Stimulated activated effector memory CD8-positive, alpha-beta T cell treated with anti-CD3 and anti-CD28 coated beads, Interleukin-12 subunit alpha, Interleukin-12 subunit beta, amount 100 ng/mL, for 72 hours (primary cell): ENCODE measurements at regions not wholly inside any gene's neighbourhood (a gene's known extent, or its start where the extent isn't known, plus 50 kb on each side); places are given as distances from the start of the nearest gene placed in this dataset.

Experiments
- ATAC-seq: fragments of 150-1000 bp; cut with Tn5 transposase; 2 replicates; pipeline ENCODE4 v1.10.0; 2021
- DNase-seq, 2 donors: peaks; one replicate each; pipeline ENCODE4 v3.0.0; 2021 to 2022; ENCODE audit warnings: low spot score in 2 of 2
- H3K27ac Mint-ChIP-seq: one replicate; pipeline ENCODE4 v1.8.0; 2022; ENCODE audit warnings: mild to moderate bottlenecking, mixed read lengths
- H3K36me3 Mint-ChIP-seq: one replicate; pipeline ENCODE4 v1.8.0; 2022; ENCODE audit warnings: mild to moderate bottlenecking, mixed read lengths
- H3K4me1 Mint-ChIP-seq: one replicate; pipeline ENCODE4 v1.8.0; 2022; ENCODE audit warnings: mixed read lengths
- H3K4me3 Mint-ChIP-seq: one replicate; pipeline ENCODE4 v1.8.0; 2022; ENCODE audit warnings: mild to moderate bottlenecking, mixed read lengths
- H3K9me3 Mint-ChIP-seq: one replicate; pipeline ENCODE4 v1.8.0; 2022; ENCODE audit warnings: mixed read lengths

DNA sequence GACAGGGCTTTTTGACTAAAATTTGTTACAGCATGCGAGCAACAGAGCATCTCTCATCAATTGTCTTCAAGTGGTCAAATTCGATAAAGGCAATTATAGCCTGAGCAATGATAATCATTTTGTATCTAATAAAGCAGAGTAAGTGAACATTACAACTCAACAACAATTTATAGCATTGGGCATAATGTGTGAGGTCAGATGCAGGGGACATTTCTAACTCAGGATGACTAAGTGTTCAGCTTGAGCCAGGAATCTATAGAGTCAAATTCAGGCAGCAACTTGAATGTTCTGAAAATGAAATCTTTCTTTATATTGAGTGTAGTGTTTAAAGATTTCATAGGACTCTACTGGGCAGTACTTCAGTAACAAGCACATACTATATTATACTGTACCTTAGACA is 1226.0 kb downstream of the ZPLD1 start:
- peaks cover 3% of the 10 kb centered on the region for H3K9me3 Mint-ChIP-seq
- no peak overlapping the region for H3K27ac Mint-ChIP-seq
- ATAC-seq (no peak), DNase-seq (no peak)
- no peaks in the 10 kb centered on the region for H3K4me1 Mint-ChIP-seq
- no peak overlapping the region for H3K4me3 Mint-ChIP-seq
- no peaks in the 10 kb centered on the region for H3K36me3 Mint-ChIP-seq

DNA sequence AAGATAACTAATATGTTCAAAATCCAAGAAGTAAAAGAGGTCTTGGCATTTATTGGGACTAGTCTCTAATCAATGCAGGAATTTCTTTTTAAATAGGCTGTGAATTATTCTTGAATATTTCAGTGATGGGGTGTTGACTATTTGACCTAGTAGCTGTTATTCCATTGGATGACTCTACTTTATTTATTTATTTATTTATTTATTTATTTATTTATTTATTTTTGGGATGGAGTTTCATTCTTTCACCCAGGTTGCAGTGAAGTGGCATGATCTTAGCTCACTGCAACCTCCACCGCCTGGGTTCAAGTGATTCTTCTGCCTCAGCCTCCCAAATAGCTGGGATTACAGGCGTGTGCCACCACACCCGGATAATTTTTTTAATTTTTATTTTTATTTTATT is 1227.8 kb downstream of the ZPLD1 start:
- no peak for DNase-seq
- Mint-ChIP-seq H3K36me3 (no peaks in the 10 kb centered on the region), H3K9me3 (peaks cover 3% of the 10 kb centered on the region), H3K4me3 (no peak overlapping the region), H3K27ac (no peak overlapping the region), H3K4me1 (no peaks in the 10 kb centered on the region)
- ATAC-seq: no peak

DNA sequence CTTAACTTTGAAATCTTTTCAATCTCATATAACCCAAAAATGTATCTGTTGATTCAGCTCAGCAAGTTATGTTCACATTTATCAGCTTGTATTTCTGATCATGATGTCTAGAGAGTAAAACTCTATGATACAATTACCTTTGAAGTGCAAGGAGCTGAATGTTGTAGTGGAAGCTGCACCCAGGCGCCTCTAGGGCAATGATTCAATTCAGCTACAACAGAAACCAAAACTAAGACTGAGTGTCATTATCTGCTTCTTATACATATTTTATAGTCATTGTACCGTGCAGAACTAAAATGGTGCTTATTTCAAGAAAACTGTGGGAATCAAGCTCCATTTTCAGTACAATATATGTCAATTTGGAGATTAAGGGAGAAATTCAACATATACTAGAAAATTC is 1237.5 kb downstream of the ZPLD1 start:
- DNase-seq (no peak), ATAC-seq (no peak)
- Mint-ChIP-seq H3K9me3 (peaks cover 2% of the 10 kb centered on the region), H3K27ac (no peak overlapping the region), H3K4me3 (no peak overlapping the region), H3K36me3 (no peaks in the 10 kb centered on the region), H3K4me1 (no peaks in the 10 kb centered on the region)

DNA sequence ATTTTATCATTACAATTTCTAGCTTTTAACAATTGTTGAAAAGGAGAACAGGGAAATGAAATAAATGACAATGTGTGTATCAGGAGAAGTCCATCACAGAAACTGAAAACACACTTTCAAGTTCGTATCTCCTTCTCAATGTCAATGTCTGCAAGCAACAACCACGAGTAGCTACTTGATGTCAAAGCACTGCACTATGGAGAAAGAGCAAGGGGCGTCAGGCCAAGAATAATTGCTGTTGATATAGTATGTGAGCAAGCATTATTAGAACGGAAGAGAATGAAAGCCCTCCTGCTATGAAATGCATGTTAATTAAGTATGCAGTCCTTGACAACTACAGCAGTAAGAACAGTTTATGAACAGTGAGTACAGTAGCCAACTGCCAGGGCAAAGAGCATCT is 1250.1 kb downstream of the ZPLD1 start:
- no peak for DNase-seq
- Mint-ChIP-seq H3K9me3 (peaks cover 5% of the 10 kb centered on the region), H3K36me3 (no peaks in the 10 kb centered on the region), H3K27ac (no peak overlapping the region), H3K4me3 (no peak overlapping the region), H3K4me1 (no peaks in the 10 kb centered on the region)
- ATAC-seq: no peak

DNA sequence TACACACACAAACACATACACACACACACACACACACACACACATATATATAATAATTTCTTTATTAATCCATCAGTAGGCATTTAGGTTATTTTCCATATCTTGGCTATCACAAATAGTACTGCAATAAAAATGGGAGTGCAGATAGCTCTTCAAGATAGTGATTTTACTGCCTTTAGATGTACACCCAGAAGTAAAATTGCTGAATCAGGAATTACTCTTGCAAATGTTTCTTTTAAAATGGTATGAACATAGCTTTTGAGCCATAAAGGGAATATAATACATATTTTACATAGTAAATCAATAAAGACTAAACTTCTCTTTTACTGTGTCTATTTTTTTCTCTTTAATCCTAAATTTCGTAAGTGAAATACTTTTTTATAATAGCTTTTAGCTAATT is 1251.1 kb downstream of the ZPLD1 start:
- Mint-ChIP-seq H3K4me1 (no peaks in the 10 kb centered on the region), H3K4me3 (no peak overlapping the region), H3K27ac (no peak overlapping the region), H3K36me3 (no peaks in the 10 kb centered on the region), H3K9me3 (peaks cover 5% of the 10 kb centered on the region)
- no peak for DNase-seq
- no peak for ATAC-seq

DNA sequence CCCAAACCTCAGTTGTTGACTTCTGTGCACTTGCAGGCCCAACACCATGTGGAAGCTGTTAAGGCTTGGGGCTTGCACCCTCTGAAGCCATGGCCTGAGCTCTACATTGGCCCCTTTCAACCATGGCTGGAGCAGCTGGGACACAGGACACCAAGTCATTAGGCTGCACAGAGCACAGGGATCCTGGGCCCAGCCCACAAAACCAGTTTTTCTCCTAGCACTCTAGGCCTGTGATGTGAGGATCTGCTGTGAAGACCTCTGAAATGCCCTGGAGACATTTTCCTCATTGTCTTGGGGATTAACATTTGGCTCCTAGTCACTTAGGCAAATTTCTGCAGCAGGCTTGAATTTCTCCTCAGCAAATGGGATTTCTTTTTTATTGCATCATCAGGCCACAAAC is 1255.7 kb downstream of the ZPLD1 start:
- peaks cover 14% of the 10 kb centered on the region for H3K9me3 Mint-ChIP-seq
- H3K4me3 Mint-ChIP-seq: no peak overlapping the region
- no peaks in the 10 kb centered on the region for H3K36me3 Mint-ChIP-seq
- H3K27ac Mint-ChIP-seq: no peak overlapping the region
- ATAC-seq (no peak), DNase-seq (no peak)
- no peaks in the 10 kb centered on the region for H3K4me1 Mint-ChIP-seq

DNA sequence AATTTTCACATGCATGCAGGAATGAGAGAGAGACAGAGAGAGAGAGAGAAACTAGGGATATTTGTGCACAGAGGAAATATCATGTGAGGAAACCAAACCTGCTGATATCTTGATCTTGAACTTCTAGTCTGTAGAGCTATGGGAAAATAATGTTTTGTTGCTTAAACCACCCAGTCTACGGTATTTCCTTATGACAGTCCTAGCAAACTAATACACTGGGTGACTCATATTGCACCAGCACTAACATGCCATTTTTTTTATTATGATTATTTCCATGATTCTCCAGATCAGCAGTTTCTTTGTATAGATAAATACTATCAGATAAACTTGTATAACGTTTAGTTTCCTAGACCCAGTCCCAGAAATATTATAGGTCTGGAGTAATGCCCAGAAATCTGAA is 1259.0 kb downstream of the ZPLD1 start:
- Mint-ChIP-seq H3K9me3 (peaks cover 21% of the 10 kb centered on the region), H3K4me3 (no peak overlapping the region)

DNA sequence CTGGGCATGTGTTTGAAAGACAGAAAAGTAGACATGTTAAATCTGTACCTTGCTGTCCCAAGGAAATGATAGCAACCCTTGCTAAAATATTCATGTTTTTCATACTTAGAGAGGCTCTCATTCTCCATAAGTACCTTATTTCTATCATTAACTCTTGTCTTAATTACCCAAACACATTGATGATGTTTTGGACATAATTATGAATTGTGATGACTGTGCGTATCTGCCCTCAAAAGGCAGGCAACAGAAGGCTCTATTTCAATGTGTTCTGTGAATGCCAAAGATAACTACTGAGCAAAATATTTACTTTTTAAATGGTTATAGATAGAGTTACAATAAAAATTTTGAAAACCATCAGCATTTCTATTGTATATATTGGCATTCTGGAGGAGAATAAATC is 1263.8 kb downstream of the ZPLD1 start:
- DNase-seq: no peak
- Mint-ChIP-seq H3K9me3 (peaks cover 11% of the 10 kb centered on the region), H3K27ac (no peak overlapping the region), H3K4me1 (no peaks in the 10 kb centered on the region), H3K36me3 (no peaks in the 10 kb centered on the region), H3K4me3 (no peak overlapping the region)
- ATAC-seq: no peak

More for the DNA sequence above, 1259.0 kb downstream of the ZPLD1 start:
- ATAC-seq (no peak), DNase-seq (no peak)
- Mint-ChIP-seq H3K4me1 (no peaks in the 10 kb centered on the region), H3K36me3 (no peaks in the 10 kb centered on the region), H3K27ac (no peak overlapping the region)

DNA sequence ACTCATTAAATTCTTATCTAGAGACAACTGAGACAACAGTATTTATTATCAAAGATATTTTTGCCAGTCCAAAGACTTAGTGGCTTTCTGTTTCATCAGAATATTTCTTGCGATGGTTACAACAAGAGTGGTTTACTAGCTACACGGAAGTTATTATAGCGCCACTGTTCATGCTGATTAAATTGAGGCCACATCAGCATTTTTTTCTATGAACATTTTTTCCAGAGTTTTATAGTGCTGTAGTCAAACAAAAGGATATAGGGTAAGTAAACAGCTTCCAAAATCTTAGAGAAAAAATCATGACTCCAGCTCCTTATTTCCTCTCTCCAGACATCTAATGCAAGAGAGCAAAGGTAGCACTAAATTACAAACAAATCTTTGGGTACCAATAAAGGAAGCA is 1264.4 kb downstream of the ZPLD1 start:
- DNase-seq (no peak), ATAC-seq (no peak)
- no peak overlapping the region for H3K27ac Mint-ChIP-seq
- peaks cover 11% of the 10 kb centered on the region for H3K9me3 Mint-ChIP-seq
- H3K4me3 Mint-ChIP-seq: no peak overlapping the region
- no peaks in the 10 kb centered on the region for H3K4me1 Mint-ChIP-seq
- H3K36me3 Mint-ChIP-seq: no peaks in the 10 kb centered on the region

DNA sequence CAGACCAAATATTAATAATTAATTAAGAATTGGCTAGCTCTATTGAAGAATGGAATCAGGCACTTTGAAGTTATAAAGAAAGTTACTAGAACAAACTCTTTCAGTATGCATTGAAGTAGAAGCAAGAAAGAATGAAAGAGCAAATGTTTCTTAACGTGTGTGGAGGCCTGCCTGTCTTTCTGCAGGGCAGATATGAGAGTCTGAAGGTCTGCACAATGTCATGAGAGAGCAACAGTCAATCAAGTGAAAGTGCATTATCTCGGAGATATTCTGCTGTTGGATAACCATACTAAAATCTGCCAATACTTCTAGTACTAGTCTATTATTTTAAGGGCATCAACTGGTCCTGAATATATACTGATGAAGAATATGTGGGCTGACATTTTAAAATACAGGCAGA is 1270.8 kb downstream of the ZPLD1 start:
- DNase-seq: no peak
- Mint-ChIP-seq H3K27ac (no peak overlapping the region), H3K9me3 (peaks cover 4% of the 10 kb centered on the region), H3K4me1 (no peaks in the 10 kb centered on the region), H3K36me3 (no peaks in the 10 kb centered on the region), H3K4me3 (no peak overlapping the region)
- ATAC-seq: no peak

DNA sequence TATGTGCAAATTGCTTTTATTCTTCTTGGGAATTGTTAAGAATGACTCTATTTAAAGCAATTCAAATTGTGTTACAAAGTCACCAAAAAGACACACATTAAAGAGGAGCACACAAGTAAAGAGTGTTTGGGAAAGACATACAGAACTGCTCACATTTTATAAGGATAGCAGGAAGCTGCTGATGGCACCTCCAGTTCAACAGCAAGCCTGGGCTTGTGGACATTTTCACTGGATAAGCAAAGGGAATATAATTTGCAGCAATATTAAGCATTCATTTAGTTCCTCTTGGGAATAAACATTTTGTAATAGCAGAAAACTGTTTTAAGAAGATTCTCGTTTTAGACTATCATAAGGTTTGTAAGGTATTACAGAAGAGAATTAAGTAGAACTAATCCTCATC is 1271.9 kb downstream of the ZPLD1 start:
- no peaks in the 10 kb centered on the region for H3K4me1 Mint-ChIP-seq
- no peak overlapping the region for H3K27ac Mint-ChIP-seq
- H3K4me3 Mint-ChIP-seq: no peak overlapping the region
- DNase-seq: no peak
- no peaks in the 10 kb centered on the region for H3K36me3 Mint-ChIP-seq
- H3K9me3 Mint-ChIP-seq: no peaks in the 10 kb centered on the region
- ATAC-seq: no peak

DNA sequence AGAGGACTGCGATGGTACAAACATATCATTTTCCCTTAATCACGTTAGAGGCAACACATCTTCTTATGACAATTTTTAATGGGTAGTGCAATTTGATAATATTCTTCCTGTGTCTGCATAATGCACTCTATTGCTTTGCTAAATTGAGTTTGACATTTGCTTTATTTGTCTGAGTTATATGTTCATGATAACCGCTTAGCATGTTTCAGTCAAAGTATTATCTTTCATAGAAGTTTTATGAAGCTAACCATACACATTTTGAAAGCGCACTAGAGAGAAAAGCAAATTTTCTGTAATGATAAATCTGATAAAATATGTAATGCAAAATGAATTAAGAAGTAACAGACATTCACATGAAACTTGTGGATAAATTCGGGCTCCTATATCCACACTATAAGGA is 1276.9 kb downstream of the ZPLD1 start:
- no peak for ATAC-seq

DNA sequence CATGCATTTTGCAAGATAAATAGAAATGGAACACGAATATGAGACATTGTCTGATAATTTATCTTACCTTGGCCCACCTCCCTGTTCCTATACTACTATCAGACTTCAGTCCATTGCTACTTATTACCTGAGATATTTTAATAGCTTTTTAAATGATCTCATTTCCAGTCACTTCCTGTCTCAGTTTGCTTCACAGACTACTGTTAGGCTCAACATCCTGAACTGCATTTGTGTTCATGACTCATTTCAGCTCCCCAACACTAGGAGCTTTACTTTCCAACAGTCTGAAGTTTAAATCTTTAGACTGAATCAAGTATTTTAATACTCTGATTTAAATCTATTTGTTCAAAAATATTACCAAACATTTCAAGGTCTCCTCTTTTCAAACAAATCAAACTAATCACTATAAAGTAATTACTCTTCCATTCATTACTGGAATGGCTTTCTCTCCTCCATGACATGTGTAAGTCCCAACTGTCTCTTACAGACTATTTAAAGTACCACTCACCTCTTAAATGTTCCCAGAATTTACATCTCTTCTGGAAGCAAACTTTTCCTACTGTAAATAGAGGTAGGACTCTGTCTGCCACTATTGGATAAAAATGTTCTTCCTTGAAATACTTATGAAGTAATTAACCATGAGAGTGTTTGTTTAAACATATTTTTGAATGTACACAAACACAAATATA is 1277.6 kb downstream of the ZPLD1 start:
- H3K4me1 Mint-ChIP-seq: no peaks in the 10 kb centered on the region
- H3K9me3 Mint-ChIP-seq: peaks cover 13% of the 10 kb centered on the region
- H3K4me3 Mint-ChIP-seq: no peak overlapping the region
- H3K36me3 Mint-ChIP-seq: no peaks in the 10 kb centered on the region
- ATAC-seq: no peak
- H3K27ac Mint-ChIP-seq: no peak overlapping the region
- no peak for DNase-seq

More for the DNA sequence above, 1276.9 kb downstream of the ZPLD1 start:
- Mint-ChIP-seq H3K36me3 (no peaks in the 10 kb centered on the region), H3K9me3 (peaks cover 11% of the 10 kb centered on the region), H3K27ac (no peak overlapping the region), H3K4me1 (no peaks in the 10 kb centered on the region), H3K4me3 (no peak overlapping the region)
- no peak for DNase-seq

DNA sequence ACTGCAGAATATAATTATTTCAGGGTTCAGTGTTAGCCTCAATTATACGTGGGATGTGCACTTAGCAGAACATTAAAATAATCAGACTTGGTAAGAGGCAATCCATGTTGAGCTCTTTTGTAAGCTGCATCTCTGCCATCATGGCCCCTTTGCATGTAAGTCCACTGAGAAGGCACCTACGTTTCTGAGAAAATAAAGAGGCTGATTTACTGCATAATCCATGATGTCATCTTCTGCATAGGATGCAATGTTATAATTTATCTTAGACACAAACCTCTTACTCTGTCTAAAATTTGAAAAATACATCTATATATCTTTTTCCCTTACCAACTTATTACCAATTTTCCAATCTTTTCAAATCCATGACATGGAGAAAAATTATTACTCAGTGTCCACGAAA is 1294.7 kb downstream of the ZPLD1 start:
- DNase-seq (no peak), ATAC-seq (no peak)
- Mint-ChIP-seq H3K27ac (no peak overlapping the region), H3K4me3 (no peak overlapping the region), H3K4me1 (no peaks in the 10 kb centered on the region), H3K36me3 (no peaks in the 10 kb centered on the region), H3K9me3 (peaks cover 2% of the 10 kb centered on the region)

DNA sequence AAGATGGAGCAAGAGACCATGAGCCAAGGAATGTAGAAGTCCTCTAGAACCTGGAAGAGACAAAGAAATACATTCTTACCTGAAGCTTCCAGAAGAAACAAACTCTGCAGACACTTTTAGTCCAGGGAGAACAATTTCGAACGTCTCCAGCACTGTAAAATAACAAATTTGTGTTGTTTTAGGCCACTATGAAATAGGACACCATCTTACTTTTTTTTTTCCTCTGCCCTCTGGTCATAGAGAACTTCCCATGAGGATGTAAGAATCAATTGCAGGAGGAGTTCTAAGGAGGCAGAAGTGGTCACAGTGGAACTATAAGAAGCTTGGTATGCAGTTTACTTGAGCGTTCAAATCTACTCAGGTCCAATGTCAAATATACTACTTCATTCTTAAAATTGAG is 1295.9 kb downstream of the ZPLD1 start:
- Mint-ChIP-seq H3K36me3 (no peaks in the 10 kb centered on the region), H3K4me3 (no peak overlapping the region), H3K4me1 (no peaks in the 10 kb centered on the region), H3K27ac (no peak overlapping the region), H3K9me3 (peaks cover 2% of the 10 kb centered on the region)
- DNase-seq (no peak), ATAC-seq (no peak)

DNA sequence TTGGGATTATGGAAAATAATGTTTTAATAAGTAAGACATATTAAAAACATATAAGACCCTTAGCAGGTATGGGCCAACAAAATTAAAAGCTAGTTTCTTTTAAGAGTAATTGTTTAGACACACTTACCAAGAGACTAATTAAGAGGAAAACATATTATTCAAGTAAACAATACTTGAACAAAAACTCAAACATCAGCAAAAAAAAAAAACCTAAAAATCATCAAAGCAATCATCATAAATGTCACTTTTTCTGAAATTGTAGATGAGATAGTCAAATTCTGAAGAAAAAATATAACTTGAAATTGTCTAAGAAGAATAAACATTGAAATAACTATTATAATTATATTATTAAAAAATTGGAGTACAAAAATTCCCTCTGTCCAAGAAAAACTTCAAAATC is 1318.2 kb downstream of the ZPLD1 start:
- Mint-ChIP-seq H3K9me3 (peaks cover 8% of the 10 kb centered on the region), H3K4me3 (no peak overlapping the region), H3K36me3 (no peaks in the 10 kb centered on the region), H3K4me1 (no peaks in the 10 kb centered on the region), H3K27ac (no peak overlapping the region)
- ATAC-seq: no peak
- DNase-seq: no peak

DNA sequence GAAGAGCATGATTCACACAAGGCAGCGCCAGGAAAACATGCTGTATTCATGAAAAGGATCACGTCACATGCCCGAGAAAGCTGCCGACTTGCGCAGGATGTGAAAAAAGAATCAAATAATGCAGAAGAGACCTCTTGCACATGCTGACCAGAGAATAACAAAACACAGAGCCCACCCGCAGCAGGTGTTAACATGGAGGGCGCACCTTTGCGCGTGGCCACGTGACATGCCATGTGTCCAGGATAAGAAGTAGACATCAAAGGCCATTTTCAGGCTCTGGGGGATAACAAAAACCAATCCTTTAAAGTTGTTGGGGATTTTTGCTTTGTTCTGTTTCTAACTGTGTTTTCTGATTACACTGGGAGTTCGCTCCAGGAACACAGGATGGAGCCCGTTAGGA is 1332.8 kb downstream of the ZPLD1 start:
- no peaks in the 10 kb centered on the region for H3K4me1 Mint-ChIP-seq

More for the DNA sequence above, 1332.8 kb downstream of the ZPLD1 start:
- Mint-ChIP-seq H3K4me3 (no peak overlapping the region), H3K27ac (no peak overlapping the region), H3K9me3 (peaks cover 9% of the 10 kb centered on the region), H3K36me3 (no peaks in the 10 kb centered on the region)
- DNase-seq (no peak), ATAC-seq (no peak)
